ENCODE measurements at regions not wholly inside any gene's neighbourhood (a gene's known extent, or its start where the extent isn't known, plus 50 kb on each side); places are given as distances from the start of the nearest gene placed in this dataset.

DNA sequence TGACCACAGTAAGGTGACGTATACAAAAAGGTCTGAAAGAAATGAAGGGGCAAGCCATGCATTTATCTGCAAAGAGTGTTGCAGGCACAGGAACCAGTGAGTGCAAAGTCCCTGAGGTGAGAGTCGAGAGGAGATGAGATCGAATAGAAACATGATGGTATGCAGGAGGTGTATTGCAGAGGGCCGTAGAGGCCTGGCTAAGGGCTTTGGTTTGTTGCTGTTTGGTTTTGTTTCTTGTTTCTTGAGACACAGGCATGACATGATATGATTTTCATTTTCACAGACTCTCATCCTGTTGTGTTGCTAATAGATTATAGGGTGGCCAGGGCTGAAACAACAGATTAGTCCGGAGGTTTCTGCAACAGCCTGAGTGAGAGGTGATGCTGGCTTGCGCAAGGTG lies 80.4 kb downstream of the HSPH1 start:
- 71 to 93% (median 76%) methylated on average over 6 of the region's 6 CpGs for WGBS, 3 donors
- no peak overlapping the region for H3K4me3 ChIP-seq

DNA sequence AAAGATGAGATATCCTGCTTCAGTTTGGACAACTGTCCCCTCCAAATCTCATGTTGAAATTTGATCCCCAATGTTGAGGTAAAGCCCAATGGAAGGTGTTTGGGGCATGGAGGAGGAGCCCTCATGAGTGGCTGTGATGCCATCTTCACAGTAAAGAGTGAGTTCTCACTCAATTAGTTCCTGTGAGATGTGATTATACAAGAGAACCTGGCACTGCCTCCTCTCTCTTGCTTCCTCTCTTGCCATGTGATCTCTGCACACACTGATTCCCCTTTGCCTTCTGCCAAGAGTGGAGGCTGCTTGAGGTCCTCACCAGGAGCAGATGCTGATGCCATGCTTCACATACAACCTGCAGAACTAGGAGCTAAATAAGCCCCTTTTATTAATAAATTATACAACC lies 86.9 kb downstream of the HSPH1 start:
- Histone ChIP-seq H3K4me3 (no peak overlapping the region), H3K9me3 (no peaks in the 10 kb centered on the region), H3K36me3 (no peaks in the 10 kb centered on the region), H3K27me3 (no peaks in the 10 kb centered on the region), H3K4me1 (ENCODE audit: insufficient read depth) (no peaks in the 10 kb centered on the region), H3K27ac (no peak overlapping the region)
- TF ChIP-seq EP300 (IDR thresholded peaks at IDR 0.05) (no peak), POLR2A (IDR thresholded peaks at IDR 0.05) (no peak)
- TF ChIP-seq, protein P1, sequence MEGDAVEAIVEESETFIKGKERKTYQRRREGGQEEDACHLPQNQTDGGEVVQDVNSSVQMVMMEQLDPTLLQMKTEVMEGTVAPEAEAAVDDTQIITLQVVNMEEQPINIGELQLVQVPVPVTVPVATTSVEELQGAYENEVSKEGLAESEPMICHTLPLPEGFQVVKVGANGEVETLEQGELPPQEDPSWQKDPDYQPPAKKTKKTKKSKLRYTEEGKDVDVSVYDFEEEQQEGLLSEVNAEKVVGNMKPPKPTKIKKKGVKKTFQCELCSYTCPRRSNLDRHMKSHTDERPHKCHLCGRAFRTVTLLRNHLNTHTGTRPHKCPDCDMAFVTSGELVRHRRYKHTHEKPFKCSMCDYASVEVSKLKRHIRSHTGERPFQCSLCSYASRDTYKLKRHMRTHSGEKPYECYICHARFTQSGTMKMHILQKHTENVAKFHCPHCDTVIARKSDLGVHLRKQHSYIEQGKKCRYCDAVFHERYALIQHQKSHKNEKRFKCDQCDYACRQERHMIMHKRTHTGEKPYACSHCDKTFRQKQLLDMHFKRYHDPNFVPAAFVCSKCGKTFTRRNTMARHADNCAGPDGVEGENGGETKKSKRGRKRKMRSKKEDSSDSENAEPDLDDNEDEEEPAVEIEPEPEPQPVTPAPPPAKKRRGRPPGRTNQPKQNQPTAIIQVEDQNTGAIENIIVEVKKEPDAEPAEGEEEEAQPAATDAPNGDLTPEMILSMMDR (IDR thresholded peaks at IDR 0.05): no peak
- no peak for DNase-seq
- intact Hi-C loops (cut with DNase I): no loop called here

More for the DNA sequence above, 80.4 kb downstream of the HSPH1 start:
- Histone ChIP-seq H3K27ac (no peak overlapping the region), H3K27me3 (no peaks in the 10 kb centered on the region), H3K4me1 (ENCODE audit: insufficient read depth) (no peaks in the 10 kb centered on the region), H3K9me3 (no peaks in the 10 kb centered on the region), H3K36me3 (no peaks in the 10 kb centered on the region)
- intact Hi-C loops (cut with DNase I): no loop called here
- DNase-seq: no peak
- TF ChIP-seq POLR2A (IDR thresholded peaks at IDR 0.05) (no peak), EP300 (IDR thresholded peaks at IDR 0.05) (no peak)
- TF ChIP-seq, protein P1 (IDR thresholded peaks at IDR 0.05): no peak

DNA sequence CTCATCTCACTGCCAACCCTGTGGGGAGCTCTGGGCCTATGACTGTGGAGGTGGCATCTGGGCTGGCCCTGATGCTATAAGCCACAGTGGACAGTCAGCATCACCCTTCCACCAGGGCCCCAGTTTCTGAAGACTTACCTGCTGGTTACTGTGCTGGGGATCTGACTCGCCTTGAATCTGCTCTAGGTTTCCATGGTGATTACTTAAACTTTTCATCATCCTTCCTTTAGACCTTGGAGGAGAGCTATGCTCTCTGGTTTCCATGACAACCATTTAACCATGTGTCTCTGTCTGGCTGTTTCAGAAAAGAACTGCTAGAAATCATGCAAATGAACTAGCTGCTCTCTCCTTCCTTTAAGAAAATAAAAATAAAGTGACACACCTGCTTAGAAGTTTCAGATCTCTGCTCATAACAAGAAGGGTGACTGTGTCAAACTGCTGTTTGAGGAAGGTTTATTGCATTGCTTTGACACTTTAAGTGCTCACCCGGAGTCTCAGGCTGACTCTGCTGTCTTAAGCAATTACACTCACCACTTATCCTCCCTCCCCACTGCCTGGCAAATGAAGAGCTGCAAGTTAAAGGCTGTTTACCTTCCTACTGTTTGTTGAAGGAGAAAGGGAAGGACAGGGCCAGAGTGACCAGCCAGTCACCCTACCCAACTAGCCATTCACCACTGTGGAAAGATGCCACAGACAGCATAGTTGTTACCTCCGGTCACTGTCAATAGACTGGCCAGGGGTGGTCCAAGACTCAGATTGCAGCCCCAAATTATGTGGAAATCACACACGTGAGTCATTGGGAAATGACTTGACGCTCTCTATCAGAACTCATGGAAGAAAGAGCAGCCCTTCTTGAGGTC lies 87.6 kb downstream of the HSPH1 start:
- no peak overlapping the region for H3K27ac ChIP-seq
- TF ChIP-seq POLR2A (IDR thresholded peaks at IDR 0.05): no peak
- TF ChIP-seq EP300 (IDR thresholded peaks at IDR 0.05): no peak
- TF ChIP-seq, protein P1 (IDR thresholded peaks at IDR 0.05): no peak
- intact Hi-C loops (cut with DNase I): no loop called here
- H3K4me3 ChIP-seq: no peak overlapping the region
- no peaks in the 10 kb centered on the region for H3K9me3 ChIP-seq
- DNase-seq: no peak
- H3K36me3 ChIP-seq: no peaks in the 10 kb centered on the region
- 54 to 58% (median 57%) methylated on average over 5 of the region's 5 CpGs for WGBS, 3 donors
- H3K27me3 ChIP-seq: no peaks in the 10 kb centered on the region
- H3K4me1 ChIP-seq (ENCODE audit: insufficient read depth): no peaks in the 10 kb centered on the region

DNA sequence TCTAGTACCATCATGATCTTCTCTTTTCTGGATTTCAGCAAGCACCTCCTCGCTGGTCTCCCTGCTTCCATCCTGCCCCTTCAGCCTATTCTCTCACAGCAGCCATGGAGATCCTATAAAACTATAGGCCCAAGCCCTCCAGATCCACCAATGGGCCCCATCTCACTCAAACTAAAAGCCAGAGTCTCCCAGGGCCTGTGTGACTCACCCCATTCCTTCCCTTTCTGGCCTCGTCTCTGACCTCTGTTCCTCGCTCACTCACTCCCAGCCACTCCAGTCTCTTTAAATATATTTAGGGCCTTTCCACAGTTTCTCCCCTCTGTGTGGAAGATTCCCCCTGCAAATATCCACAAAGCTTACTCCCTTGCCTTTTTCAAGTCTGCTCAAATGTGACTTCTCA lies 89.7 kb downstream of the HSPH1 start:
- Histone ChIP-seq H3K27ac (no peak overlapping the region), H3K9me3 (no peaks in the 10 kb centered on the region), H3K36me3 (no peaks in the 10 kb centered on the region), H3K4me3 (no peak overlapping the region), H3K27me3 (no peaks in the 10 kb centered on the region), H3K4me1 (ENCODE audit: insufficient read depth) (no peaks in the 10 kb centered on the region)
- TF ChIP-seq, protein P1 (IDR thresholded peaks at IDR 0.05): no peak
- no peak for TF ChIP-seq EP300 (IDR thresholded peaks at IDR 0.05)
- no peak for TF ChIP-seq POLR2A (IDR thresholded peaks at IDR 0.05)
- intact Hi-C loops (cut with DNase I): no loop called here
- 83 to 89% (median 89%) methylated on average over 3 of the region's 3 CpGs for WGBS, 3 donors
- no peak for DNase-seq

Measured in ovary (tissue), 7 donors.